PC-3 (cell line): ENCODE measurements at regions not wholly inside any gene's neighbourhood (a gene's known extent, or its start where the extent isn't known, plus 50 kb on each side); places are given as distances from the start of the nearest gene placed in this dataset.

Source experiments
- EZH2 ChIP-seq: fragments of 300-600 bp; sonication (generic); IDR thresholded peaks from one replicate; pipeline ENCODE4 v1.6.1; 2017; ENCODE audit warnings: antibody characterized with exemption, mild to moderate bottlenecking, low read length; ENCODE audit not compliant: unreplicated experiment
- TF ChIP-seq, protein P1 (sequence below): fragments of 300-600 bp; sonication (generic); conservative IDR thresholded peaks from 2 replicates; pipeline ENCODE4 v1.5.1; 2017; ENCODE audit warnings: antibody characterized with exemption, low read depth, mild to moderate bottlenecking, low read length

DNA sequence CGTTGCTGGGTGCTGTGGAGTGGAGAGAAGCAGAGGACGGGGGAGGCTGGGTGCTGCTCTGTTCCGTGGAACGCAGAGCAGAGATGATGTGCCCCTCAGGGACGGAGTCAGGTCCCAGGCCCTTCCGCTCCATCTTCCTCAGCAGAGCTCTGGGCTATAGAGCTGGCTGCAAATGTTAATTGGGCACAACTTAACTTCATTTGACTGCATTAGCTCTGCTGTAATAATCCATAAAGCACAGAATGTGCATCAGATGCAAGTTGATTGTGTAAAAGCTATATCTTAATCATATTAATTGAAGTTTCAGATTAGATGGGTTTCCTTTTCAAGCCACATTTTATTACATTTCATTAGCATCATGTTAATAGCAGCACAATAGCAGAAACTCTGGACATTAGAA, 212.6 kb downstream of the ABCC12 start:
- TF ChIP-seq, protein P1, sequence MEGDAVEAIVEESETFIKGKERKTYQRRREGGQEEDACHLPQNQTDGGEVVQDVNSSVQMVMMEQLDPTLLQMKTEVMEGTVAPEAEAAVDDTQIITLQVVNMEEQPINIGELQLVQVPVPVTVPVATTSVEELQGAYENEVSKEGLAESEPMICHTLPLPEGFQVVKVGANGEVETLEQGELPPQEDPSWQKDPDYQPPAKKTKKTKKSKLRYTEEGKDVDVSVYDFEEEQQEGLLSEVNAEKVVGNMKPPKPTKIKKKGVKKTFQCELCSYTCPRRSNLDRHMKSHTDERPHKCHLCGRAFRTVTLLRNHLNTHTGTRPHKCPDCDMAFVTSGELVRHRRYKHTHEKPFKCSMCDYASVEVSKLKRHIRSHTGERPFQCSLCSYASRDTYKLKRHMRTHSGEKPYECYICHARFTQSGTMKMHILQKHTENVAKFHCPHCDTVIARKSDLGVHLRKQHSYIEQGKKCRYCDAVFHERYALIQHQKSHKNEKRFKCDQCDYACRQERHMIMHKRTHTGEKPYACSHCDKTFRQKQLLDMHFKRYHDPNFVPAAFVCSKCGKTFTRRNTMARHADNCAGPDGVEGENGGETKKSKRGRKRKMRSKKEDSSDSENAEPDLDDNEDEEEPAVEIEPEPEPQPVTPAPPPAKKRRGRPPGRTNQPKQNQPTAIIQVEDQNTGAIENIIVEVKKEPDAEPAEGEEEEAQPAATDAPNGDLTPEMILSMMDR, result no peak
- TF ChIP-seq EZH2, result no peak
